B cell (primary cell): ENCODE measurements at regions not wholly inside any gene's neighbourhood (a gene's known extent, or its start where the extent isn't known, plus 50 kb on each side); places are given as distances from the start of the nearest gene placed in this dataset.

Source experiments
- ATAC-seq: fragments of 200-7000 bp; cut with Tn5 transposase; one replicate; pipeline ENCODE4 v1.10.0; 2021; ENCODE audit warnings: low read depth, mild to moderate bottlenecking, moderate number of reproducible peaks, moderate library complexity
- CTCF ChIA-PET: fragments of 350-600 bp; sonication (Branson Sonifier 250); formaldehyde crosslinking; loops from one replicate; lab custom pipeline; 2021; ENCODE audit warnings: antibody characterized with exemption, inconsistent platforms; lab: Charles Lee
- POLR2A ChIA-PET: fragments of 350-600 bp; sonication (Branson Sonifier 250); formaldehyde crosslinking; loops from one replicate; lab custom pipeline; 2021; ENCODE audit warnings: antibody characterized with exemption; lab: Charles Lee
- DNase-seq: peaks from one replicate; pipeline ENCODE4 v3.0.0; 2013
- H2AFZ ChIP-seq: 2 replicates; pipeline ENCODE4 v1.6.1; 2012; ENCODE audit warnings: mild to moderate bottlenecking, low read depth, low read length; ENCODE audit not compliant: insufficient read depth, poor library complexity, severe bottlenecking
- H3K27ac ChIP-seq, 2 donors: 1 replicate in 1 of 2; 2 replicates in 1 of 2; pipeline ENCODE4 v1.5.1; 2012 to 2013; ENCODE audit warnings: low read length in 2 of 2, mild to moderate bottlenecking in 2 of 2, moderate library complexity in 1 of 2
- H3K27me3 ChIP-seq, 4 experiments: fragments of 200-600 bp in 1 of 4; sonication (generic) in 1 of 4; replicated peaks in 1 of 4; 1 replicate in 2 of 4; 2 replicates in 2 of 4; pipeline versions ENCODE4 v1.6.1 to v1.7.0; 2013 to 2016; ENCODE audit warnings: low read length in 3 of 4, mild to moderate bottlenecking in 2 of 4, mixed read lengths in 1 of 4, moderate library complexity in 1 of 4; ENCODE audit not compliant: insufficient read depth in 4 of 4, control insufficient read depth in 3 of 4; ENCODE audit errors: control extremely low read depth in 1 of 4
- H3K36me3 ChIP-seq, 2 experiments: replicated peaks in 1 of 2; 1 replicate in 1 of 2; 2 replicates in 1 of 2; pipeline versions ENCODE4 v1.6.1 to v1.7.1; 2013; ENCODE audit warnings: low read length in 1 of 2; ENCODE audit not compliant: insufficient read depth in 2 of 2, control insufficient read depth in 1 of 2; ENCODE audit errors: control extremely low read depth in 1 of 2, extremely low read depth in 1 of 2
- H3K4me1 ChIP-seq, 2 donors: fragments of 200-600 bp in 1 of 2; sonication (generic) in 1 of 2; 1 replicate in 1 of 2; 2 replicates in 1 of 2; pipeline versions ENCODE4 v1.5.1 to v1.6.1; 2013 to 2017; ENCODE audit warnings: low read length in 2 of 2; ENCODE audit not compliant: control insufficient read depth in 2 of 2, insufficient read depth in 2 of 2
- H3K4me2 ChIP-seq: replicated peaks from 2 replicates; pipeline ENCODE3; 2012; ENCODE audit warnings: mild to moderate bottlenecking, low read depth, low read length; ENCODE audit not compliant: poor library complexity, severe bottlenecking
- H3K4me3 ChIP-seq, 5 experiments: fragments of 200-600 bp in 1 of 5; sonication (generic) in 1 of 5; 1 replicate in 3 of 5; 2 replicates in 2 of 5; pipeline versions ENCODE4 v1.5.1 to v1.7.0; 2011 to 2016; ENCODE audit warnings: low read length in 4 of 5, mild to moderate bottlenecking in 4 of 5, low read depth in 2 of 5, control low read depth in 1 of 5, moderate library complexity in 1 of 5; ENCODE audit not compliant: insufficient read depth in 1 of 5; ENCODE audit errors: control extremely low read depth in 1 of 5, extremely low read depth in 1 of 5
- H3K79me2 ChIP-seq: fragments of 200-600 bp; sonication (generic); one replicate; pipeline ENCODE4 v1.6.0; 2016; ENCODE audit warnings: low read length; ENCODE audit not compliant: control insufficient read depth, insufficient read depth
- H3K9ac ChIP-seq: fragments of 200-600 bp; sonication (generic); 2 replicates; pipeline ENCODE4 v1.6.1; 2017; ENCODE audit warnings: mild to moderate bottlenecking, low read length, moderate library complexity
- H3K9me3 ChIP-seq, 3 donors: one replicate each; pipeline versions ENCODE4 v1.6.1 to v1.7.1; 2013; ENCODE audit warnings: low read length in 2 of 3; ENCODE audit not compliant: control insufficient read depth in 2 of 3, insufficient read depth in 1 of 3; ENCODE audit errors: control extremely low read depth in 1 of 3
- H4K20me1 ChIP-seq: 2 replicates; pipeline ENCODE4 v1.6.0; 2012; ENCODE audit warnings: mild to moderate bottlenecking, low read length; ENCODE audit not compliant: insufficient read depth, control insufficient read depth, poor library complexity, severe bottlenecking
- H3K27ac Mint-ChIP-seq: one replicate; pipeline ENCODE4 v1.8.0; 2021; ENCODE audit warnings: mixed read lengths
- H3K27me3 Mint-ChIP-seq: one replicate; pipeline ENCODE4 v1.8.0; 2021; ENCODE audit warnings: mixed read lengths
- H3K4me1 Mint-ChIP-seq: one replicate; pipeline ENCODE4 v1.8.0; 2021; ENCODE audit warnings: mixed read lengths
- H3K4me3 Mint-ChIP-seq: one replicate; pipeline ENCODE4 v1.8.0; 2021; ENCODE audit warnings: mixed read lengths
- H3K9me3 Mint-ChIP-seq: one replicate; pipeline ENCODE4 v1.8.0; 2022; ENCODE audit warnings: mixed read lengths; ENCODE audit not compliant: insufficient read depth
- CTCF ChIP-seq: fragments of 200-600 bp; IDR thresholded peaks from one replicate; pipeline ENCODE4 v1.8.0; 2022; ENCODE audit warnings: antibody characterized with exemption, mild to moderate bottlenecking
- EZH2 ChIP-seq: IDR thresholded peaks from 2 replicates; pipeline ENCODE4 v1.6.1; 2012; ENCODE audit warnings: borderline replicate concordance, low read depth, mild to moderate bottlenecking, moderate library complexity, low read length; ENCODE audit not compliant: insufficient read depth, poor library complexity, severe bottlenecking
- WGBS: methylation state at CpG from one replicate; pipeline ENCODE4 v1.1.5; 2013; ENCODE audit warnings: missing lambda C conversion rate; ENCODE audit not compliant: insufficient coverage; 5-methylcytosine and 5-hydroxymethylcytosine counted together
- intact Hi-C: fragments of 100-400 bp; cut with micrococcal nuclease; formaldehyde crosslinking; loops from one replicate; pipeline ENCODE4 v1.10.0; 2022

GRCh38 chr2:220072669-220073220 lies 445.3 kb downstream of the SLC4A3 start:
- no peak for ATAC-seq
- ChIA-PET CTCF (no interaction called here), POLR2A (no interaction called here)
- WGBS: 100% methylated on average over 5 of the region's 8 CpGs
- TF ChIP-seq CTCF: no peak
- TF ChIP-seq EZH2: no peak
- H3K4me3 ChIP-seq: no peak overlapping the region
- no peaks in the 10 kb centered on the region for H3K4me1 Mint-ChIP-seq
- H3K27me3 ChIP-seq: no peaks in the 10 kb centered on the region
- no peak overlapping the region for H3K9ac ChIP-seq
- H3K9me3 Mint-ChIP-seq: no peaks in the 10 kb centered on the region
- H3K79me2 ChIP-seq: no peaks in the 10 kb centered on the region
- no peak overlapping the region for H3K27ac ChIP-seq
- no peaks in the 10 kb centered on the region for H3K4me1 ChIP-seq
- intact Hi-C loops: no loop called here
- no peak overlapping the region for H3K27ac Mint-ChIP-seq
- no peak overlapping the region for H3K4me2 ChIP-seq
- no peaks in the 10 kb centered on the region for H3K9me3 ChIP-seq
- H3K4me3 Mint-ChIP-seq: no peak overlapping the region
- no peaks in the 10 kb centered on the region for H3K36me3 ChIP-seq
- H4K20me1 ChIP-seq: no peaks in the 10 kb centered on the region
- no peak for DNase-seq
- H3K27me3 Mint-ChIP-seq: no peaks in the 10 kb centered on the region
- no peak overlapping the region for H2AFZ ChIP-seq

- no peaks in the 10 kb centered on the region for H4K20me1 ChIP-seq
- H3K36me3 ChIP-seq: no peaks in the 10 kb centered on the region
- H3K4me2 ChIP-seq: no peak overlapping the region
- H2AFZ ChIP-seq: no peak overlapping the region
- WGBS: 50% methylated on average over 1 of the region's 1 CpG
- no peaks in the 10 kb centered on the region for H3K27me3 ChIP-seq
- no peak overlapping the region for H3K9ac ChIP-seq
- H3K4me1 Mint-ChIP-seq: no peaks in the 10 kb centered on the region
- no peak overlapping the region for H3K4me3 ChIP-seq
- no peaks in the 10 kb centered on the region for H3K9me3 Mint-ChIP-seq
- no peak overlapping the region for H3K27ac ChIP-seq
- H3K4me1 ChIP-seq: no peaks in the 10 kb centered on the region
- intact Hi-C loops: no loop called here
- no peaks in the 10 kb centered on the region for H3K9me3 ChIP-seq
- DNase-seq: no peak
- no peak overlapping the region for H3K4me3 Mint-ChIP-seq
- TF ChIP-seq EZH2: no peak
- TF ChIP-seq CTCF: no peak
- POLR2A ChIA-PET: no interaction called here
- H3K27ac Mint-ChIP-seq: no peak overlapping the region
- CTCF ChIA-PET: no interaction called here
- no peak for ATAC-seq
- H3K27me3 Mint-ChIP-seq: no peaks in the 10 kb centered on the region
- H3K79me2 ChIP-seq: no peaks in the 10 kb centered on the region
These were observed 448.4 kb downstream of the SLC4A3 start for GRCh38 chr2:220075835-220076234.
